ENCODE measurements at regions not wholly inside any gene's neighbourhood (a gene's known extent, or its start where the extent isn't known, plus 50 kb on each side); places are given as distances from the start of the nearest gene placed in this dataset.

DNA sequence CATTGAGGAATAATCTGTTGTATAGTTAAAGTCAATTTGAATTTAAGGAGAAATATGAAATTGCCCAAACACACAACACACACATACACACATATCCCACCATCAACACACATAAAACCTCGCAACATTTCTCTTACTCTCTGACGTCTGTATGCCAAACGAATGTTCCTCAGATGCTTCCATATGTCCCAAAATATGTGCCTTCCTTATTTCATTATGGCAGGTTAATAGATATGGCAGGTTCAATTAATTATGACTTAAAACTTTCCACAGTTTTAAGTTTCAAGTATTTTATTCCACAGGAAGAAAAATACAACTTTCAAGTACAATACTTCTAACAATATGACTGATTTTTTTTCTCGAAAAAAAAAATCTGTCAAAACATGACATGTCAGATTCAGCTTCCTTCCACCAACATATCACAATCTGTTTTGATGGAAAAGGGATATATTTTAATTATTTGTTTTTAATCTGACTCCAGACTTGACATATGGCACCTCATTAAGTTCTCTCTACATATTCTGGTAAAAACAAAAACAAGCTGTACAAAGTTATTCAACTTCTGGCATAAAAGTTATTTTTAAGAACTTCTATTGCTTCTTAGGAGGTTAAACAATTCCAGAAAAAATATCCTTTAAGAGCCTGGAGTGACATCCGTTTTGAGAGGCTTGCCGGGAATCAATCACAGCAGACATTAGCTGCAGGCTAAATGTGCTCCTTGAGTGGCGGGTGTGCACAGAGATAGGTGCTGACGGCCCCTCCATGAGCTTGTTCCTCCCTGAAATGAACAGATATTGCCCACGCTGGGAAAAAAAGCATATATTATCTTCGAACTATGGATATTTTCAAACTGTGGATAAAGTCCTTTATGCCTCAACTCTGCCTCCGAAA, 812.7 kb downstream of the DCDC2C start:
- no peak for DNase-seq

DNA sequence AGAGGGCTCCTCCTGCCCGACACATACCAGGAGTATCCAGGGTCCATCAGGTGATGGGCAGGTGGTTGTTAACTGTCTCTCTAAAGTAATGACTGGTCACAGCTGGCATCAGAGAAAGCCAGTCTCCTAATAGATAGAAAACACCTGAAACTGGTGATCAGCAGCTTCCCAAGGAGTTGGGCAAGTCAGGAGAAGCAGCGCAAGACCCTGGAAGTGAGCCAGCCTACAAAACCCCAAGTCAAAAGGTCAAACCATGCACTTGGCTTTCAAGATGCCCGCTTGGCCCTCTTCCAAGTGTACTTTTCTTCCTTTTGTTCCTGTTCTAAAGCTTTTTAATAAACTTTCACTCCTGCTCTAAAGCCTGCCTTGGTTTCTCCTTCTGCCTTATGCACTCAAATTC, 815.2 kb downstream of the DCDC2C start:
- no peak for DNase-seq

DNA sequence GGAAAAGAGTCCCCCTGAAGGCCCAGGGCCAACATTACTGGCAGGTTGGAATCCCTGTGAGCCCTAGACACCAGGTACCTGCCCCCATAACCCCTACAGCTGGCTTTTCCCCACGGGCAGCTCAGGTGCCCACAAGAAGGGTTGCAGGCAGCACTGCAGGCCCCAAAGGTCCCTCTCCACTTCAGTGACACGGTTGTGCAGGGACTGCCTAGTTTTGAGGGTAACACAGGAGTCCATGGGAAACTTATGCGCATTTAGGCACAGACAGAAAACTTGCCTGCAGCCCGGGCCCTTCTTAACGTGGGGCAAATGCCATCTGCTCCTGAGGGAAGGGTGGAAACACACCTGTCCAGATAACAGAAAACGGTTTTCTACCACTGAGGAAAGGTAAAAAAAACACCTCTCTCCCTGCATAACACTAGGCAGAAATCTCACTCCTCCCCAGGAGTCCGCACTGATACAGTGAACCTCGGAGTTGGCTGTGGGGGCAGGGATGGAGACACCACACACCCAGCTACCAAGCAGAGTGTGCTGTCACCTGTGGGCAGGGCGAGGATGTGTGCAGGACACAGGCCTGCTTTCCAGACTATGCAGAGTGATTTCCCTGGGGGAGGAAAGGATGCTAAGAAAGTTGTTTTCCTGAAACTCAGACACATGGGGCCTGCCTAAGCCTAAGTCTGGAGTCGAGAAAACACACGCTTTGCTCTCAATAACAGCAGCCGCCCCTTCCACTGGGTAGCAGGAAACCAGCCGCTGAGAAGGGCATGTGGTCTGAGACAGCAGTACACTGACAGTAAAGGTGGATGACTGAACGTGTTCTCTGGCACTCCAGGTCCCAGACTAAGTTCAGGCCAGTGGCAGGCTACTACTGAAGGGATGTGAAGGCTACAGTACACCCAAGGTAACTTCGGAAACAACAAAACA, 819.4 kb downstream of the DCDC2C start:
- no peak for DNase-seq

DNA sequence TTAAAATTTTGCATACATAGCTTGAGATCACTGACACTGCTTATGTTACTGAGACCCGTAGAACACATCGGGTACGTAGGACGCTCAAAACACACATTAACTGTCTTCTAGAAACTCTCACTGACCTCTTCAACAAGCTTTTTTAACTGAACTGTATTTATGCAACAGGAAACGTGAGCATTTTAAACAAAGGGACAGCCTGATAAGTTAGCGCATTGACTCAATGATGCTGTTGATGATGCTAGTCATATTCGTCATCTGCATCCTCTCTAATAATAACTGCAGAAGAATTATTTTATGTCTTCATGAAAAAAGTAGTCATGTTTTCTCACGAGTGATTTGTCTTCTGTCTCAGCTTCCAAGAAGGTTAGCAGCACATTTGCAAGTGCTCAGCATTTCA, 824.0 kb downstream of the DCDC2C start:
- no peak for DNase-seq

DNA sequence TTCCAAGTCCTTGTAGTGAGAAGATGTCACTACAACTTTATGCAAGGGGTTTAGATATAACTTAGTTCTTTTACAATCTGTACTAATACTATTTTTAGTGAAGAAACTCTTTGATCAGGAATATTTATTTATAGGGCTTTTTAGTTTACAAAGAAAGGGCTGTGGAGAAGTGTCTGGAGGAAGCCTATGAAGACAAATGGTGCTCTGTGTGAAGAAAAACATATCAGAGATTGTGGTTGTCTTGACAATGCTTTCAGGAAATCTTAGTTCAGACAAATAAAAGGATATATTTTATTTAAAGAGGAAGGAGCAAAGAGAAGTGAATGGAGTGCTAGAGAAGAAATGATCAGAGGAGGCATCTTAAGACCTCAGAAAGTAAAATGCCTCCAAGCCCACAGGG, 824.9 kb downstream of the DCDC2C start:
- DNase-seq: no peak

DNA sequence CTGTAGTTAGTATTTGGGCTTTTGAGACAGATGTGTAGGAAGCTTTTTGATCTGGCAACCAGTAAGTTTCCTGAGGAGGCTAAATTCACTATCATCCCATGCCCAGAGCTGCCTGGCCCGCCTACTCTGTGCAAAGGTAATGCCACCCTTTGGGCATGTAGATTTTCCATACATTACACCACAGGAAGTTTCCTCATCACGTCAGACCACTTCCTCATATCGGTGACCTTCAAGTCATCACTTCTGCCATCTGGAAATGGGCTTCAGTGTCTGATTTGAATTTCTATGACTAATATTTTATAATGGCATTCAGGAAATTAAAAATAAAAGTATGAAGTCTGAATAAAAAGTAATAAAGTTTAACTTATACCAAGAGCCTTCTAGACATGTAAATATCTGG, 825.4 kb downstream of the DCDC2C start:
- DNase-seq: no peak

DNA sequence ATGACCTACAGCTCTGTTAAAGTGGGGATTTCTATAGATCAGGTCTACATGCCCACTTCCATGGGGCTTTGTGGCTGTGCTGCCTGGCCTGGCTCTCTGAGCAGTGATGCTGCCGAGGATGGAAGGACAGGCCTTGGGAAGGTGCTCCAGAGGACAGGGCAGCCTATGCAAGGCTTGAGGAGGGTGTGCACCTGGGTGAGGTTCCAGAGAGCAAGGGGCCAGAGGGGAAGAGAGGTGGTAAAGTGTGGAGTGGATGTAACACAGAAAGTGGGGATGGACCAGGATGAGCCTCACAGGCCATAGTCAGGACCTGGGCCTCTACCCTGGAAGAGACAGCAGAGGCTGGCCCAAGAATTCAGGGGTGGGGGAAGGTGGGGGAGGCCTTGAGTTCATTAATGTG, 826.4 kb downstream of the DCDC2C start:
- DNase-seq: no peak

DNA sequence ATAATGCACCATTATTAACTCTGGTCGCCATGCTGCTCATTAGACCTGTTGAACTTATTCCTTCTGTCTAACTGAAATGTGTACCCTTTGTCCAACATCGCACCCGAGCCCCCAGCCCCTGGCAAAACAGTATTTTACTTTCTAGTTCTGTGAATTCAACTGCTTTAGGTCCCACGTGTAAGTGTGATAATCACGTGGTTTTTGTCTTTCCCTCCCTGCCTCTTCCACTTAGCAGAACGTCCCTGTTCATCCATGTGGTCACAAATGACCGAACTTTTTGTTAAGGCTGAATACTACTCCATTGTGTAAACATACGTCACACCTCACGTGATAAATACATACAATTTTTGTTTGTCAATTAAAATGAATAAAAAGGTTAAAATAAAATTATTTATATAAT, 826.9 kb downstream of the DCDC2C start:
- no peak for DNase-seq

DNA sequence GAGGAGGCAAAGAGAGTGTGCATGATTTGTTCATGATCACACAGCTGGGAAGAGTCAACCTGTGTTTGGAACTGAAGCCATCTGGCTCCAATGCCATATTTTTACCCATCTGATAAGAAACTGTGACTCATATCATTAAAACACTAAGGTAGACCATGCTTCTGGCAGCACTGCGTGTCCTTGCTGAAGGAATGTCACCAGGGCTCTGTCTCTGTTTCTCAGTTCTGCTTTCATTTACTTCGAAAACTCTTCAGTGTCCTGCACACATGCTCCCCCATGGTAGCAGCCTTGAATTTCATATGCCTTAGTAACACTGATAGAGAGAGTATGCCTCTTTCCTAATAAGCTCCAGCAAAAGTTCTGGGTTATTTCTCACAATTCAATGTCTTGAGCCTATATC, 830.4 kb downstream of the DCDC2C start:
- no peak for DNase-seq

DNA sequence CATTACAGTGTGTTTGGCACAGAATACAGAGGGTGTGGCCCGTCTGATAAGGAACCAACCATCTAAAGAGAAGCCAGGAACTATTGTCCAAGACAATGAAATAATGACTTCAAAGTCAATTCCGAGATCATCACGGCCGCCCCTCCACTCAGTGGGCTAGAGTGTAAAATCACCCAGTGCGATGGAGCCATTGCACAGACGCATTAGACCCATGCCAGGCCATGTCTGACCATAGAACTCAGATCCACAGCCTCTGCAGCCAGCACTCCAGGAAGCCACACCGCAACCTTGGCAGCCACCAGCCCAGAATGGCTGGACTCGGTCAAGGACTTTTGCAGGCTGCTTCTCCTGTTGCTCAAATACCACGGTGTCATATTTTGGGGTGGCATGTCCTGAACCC, 835.7 kb downstream of the DCDC2C start:
- DNase-seq: no peak

DNA sequence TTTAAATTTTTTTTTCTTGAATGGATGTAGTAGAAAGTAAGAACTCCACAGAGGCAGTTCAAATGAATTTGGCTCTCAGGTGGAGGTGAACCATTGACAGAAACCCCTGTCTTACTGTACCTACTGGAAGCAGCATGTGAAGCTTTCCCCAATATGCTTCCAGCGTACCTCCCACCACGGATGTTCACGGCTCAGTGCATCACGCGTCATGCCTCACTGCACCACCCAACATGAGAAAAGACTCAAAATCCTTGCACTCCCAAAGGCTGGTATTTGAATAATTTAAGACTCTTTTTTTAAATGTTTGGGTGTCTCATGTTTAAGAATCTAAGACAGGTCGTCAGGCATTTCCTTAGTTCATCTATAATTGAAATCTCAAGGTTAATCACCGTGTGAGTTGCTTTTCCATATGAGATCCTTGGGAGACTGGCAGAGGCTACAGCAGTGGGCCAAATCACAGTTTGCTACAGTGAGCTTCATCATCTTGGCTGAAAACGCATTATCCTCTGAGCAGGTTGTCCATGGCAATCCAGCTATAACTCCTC, 846.4 kb downstream of the DCDC2C start:
- no peak for DNase-seq

DNA sequence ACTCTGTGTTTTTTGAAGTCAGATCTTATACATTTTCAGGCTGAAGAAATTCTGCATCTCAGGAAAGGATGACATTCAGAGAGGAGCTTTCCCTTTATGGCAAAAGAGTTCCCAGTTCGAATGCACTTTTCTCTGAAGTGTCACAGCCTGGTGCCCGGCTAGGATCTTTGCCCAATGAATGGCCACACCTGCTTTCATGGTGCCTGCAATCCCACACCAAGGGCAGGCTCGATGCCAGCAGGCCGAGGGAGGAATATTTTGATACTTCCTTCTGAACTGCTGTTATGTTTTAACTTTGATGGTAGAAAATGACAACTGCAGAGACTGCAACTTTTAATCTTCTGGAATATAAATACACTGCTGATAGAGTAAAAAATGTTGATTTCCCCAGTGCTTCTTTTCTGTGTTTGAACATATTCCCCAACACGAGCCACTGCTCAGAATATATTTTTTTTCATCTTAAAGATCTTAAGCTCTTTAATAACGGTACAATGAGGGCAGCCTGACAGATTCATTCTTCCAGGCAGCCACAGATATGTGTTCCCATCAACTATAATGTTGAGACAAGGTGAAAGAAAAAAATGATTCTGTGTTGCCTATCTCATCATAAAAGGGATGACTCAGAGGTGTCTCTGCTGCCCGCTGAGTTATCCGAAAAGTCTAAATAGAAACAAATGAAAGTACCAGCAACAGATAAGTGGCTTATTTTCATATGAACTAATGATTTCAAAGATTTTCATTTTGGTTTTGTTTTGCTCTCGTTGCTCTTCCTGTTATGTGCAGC, 848.5 kb downstream of the DCDC2C start:
- DNase-seq: no peak

DNA sequence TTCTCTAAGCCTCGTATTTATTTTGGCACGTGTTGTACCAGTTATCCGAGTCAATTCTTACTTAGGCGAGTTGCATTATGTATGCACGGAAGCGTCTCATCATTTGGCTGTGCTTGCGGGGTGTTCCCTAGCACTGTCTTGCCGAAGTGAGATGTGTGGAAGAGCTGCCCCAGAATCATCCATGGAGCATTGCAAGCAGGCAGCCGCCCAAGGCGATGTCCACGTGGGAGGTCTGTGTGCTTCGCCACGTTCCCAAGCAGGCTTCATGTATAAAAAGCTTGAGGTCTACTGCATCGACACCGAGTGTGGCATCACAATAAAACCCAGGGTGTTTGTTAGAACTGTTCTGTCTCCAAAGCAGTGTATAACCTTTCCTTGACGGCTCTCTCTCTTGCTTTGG, 849.9 kb downstream of the DCDC2C start:
- no peak for DNase-seq

DNA sequence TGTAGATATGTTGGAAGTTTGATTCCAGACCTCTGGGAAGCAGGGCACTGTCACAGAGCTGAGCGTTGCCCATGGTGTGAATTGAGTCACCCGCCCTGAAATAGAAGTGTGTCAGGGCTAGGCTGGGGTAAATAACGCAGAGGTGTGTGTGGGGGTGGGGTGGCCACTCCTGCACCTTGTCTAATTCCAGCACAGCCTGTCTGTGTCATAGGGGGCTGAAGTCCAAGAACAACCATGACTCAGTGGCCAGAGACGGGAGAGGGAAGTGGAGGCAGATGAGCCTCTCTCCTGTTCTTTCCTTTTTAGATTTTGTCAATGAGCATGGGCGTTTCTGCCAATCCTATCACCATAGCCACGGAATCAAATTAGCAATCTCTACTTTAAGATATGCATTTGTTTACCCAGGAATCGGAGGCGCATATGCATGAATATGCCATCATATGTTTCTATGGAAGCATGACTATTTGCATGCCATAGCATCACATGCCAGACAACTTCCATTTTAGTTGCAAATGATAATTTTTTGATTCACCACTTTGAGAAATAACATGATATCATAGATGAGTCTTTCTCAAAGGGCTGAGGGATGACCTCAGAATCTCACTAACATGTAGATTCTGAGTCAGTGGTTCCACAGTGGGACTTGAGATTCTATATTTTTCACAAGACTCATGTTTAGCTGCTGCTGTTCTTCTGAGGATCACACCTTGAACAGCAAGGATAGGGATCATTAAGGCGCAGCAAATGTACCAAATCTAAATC, 852.9 kb downstream of the DCDC2C start:
- DNase-seq: no peak

DNA sequence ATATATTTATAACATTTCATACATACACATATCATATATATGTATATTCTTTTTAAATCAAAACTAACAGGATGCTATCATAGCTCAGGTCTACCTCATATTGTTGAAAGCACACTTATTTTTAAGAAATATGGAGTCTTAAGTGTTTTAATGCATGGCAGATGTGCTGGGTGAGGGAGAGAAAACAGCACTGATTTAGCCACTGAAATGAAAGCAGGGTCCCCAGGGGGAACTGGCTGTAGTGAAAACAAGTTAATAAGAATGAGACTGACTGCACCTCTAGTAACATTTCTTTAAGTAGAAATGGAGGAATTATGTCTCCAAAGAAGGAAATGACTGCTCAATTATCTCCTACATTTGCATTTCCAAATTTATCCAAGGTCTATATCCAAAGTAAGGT, 857.8 kb downstream of the DCDC2C start:
- DNase-seq: no peak

DNA sequence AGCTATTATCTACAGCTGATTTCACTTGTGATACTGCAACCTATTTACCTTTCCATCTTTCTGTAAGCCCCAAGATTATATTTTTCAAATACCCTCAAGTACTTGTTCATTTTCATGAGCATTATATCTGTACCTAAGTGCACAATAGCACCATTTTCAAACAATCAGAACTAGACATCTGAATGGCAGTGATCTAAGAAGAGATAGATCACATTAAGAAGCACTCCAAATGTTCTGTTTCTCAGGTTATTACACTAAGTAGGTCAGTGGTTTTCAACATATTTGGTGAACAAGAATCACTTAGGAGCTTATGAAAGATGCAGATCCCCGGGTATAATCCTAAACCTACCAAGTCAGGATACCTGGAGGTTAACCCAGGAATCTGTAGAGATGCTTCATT, 872.7 kb downstream of the DCDC2C start:
- no peak for DNase-seq

DNA sequence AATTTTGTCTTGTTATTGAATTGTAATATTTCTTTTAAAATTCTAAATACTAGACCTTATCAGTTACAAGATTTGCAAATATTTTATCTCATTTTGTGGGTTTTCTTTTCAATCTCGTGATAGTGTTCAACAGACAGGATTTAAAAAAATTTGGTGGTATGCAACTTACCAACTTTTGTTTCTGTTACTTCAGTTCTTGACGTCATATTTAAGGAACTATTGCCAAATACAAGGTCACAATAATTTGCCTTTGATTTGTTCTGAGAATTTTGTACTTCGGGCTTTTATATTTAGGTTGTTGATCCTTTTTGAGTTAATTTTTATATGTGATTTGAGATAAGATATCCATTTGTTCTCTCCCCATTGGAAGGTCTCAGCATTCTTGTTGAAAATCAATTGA, 876.6 kb downstream of the DCDC2C start:
- no peak for DNase-seq

DNA sequence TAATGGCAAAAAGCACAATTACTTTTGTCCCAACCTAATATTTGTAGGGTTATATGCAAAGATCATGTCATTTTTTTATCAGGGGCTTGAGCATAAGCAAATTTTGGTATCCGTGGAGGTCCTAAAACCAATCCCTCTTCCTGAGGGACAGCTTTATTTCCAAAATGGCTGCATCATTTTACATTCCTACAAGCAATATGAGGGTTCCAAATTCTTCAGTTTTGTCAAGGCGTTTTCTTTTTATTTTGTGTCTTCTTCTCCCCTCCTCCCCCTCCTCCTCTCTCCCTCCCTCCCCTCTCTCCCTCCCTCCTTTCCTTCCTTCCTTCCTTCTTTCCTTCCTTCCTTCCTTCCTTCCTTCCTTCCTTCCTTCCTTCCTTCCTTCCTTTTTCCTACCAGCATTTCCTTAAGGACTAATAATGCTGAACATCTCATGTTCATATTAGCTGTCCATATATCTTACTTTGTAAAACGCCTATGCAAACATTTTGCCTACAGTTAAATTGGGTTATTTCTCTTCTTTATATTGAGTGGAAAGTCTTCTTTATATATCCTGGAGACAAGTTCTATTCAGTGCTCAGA, 881.8 kb downstream of the DCDC2C start:
- no peak for DNase-seq

DNA sequence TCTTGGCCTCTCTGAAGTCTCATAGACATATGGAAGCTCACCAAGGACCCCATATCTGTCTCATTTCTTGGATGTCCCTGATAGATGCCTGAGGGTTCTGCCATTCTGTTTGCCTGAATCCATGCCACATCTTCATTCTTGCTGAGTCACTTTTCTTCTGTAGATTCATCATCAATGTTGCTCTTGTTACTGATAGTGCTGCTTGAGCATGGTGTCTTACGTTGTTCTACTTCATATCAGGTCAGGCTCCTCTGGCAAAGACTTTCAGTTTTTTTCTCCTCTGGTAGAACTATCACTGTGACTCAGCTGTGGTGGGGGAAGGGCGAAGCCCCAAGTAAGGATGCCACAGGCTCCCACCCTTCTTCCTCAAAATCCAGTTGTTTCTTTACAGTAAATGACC, 885.2 kb downstream of the DCDC2C start:
- DNase-seq: no peak

DNA sequence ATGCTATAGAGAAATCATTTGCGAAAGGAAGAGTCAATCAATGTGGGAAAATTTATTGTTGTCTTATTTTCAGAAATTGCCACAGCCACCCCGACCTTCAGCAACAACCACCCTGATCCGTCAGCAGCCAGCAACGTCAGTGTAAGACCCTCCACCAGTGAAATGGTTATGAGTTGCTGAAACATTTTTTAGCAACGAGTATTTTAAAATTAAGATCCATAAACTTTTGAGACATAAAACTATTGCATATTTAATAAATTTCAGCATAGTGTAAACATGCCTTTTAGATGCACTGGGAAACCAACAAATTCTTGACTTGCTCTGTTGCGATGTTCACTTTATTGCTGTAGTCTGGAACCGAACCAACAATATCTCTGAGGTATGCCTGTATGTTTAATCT, 887.9 kb downstream of the DCDC2C start:
- no peak for DNase-seq

DNA sequence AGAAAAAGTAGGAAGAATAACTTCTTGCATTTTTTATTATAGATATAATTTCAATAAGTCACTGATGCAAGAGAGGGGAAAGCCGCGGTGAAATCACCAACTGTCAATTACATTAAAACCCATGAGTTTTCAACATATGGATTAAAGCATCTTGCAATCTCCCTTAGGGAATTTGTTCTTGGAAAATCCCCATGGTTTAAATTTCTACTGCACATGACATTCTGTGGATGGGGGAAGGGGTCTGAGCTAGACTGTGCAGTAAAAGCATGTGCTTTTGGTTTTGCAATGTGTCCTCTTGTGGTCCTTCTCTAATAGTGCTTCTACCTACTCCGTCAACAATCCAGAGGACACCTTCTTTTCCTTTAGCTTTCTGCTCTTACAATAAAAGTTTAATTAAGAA, 894.0 kb downstream of the DCDC2C start:
- DNase-seq: peak; percentile 8

DNA sequence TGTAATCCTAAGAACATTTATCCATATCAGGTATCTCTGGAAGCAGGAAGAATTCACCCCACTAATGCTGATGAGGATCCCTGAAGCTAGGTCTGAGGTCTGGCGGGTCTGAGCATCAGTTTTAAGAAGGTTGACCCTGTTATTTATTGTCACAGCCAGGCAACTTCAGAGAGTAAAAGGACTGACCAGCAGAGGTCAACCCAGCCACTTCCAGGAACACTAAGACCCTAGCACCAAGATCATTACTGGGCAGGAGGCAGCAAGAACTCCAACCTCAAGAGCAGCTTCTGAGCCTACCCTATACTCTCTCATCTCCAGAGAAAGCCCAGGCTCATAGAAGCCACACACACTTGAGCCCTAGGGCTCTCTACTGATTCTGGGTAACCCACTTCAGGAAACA, 901.4 kb downstream of the DCDC2C start:
- DNase-seq: no peak

Data from fibroblast of skin of abdomen (primary cell).